ENCODE measurements at regions not wholly inside any gene's neighbourhood (a gene's known extent, or its start where the extent isn't known, plus 50 kb on each side); places are given as distances from the start of the nearest gene placed in this dataset.
"Not testable (repeated sequence)": the region's sequence is repeated elsewhere in the genome, so short reads cannot be mapped to it uniquely, and the experiment has no call there.

GRCh38 chr14:25308244-25308643 lies 258.3 kb upstream of the STXBP6 start:
- Histone ChIP-seq H3K4me1 (ENCODE audit: insufficient read depth) (no peaks in the 10 kb centered on the region), H3K36me3 (ENCODE audit: insufficient read depth) (no peaks in the 10 kb centered on the region), H3K27ac (ENCODE audit: low read depth) (no peak overlapping the region), H3K4me3 (ENCODE audit: low read depth, low read length) (no peak overlapping the region)
- no peak for DNase-seq (ENCODE audit: extremely low spot score)
- 49% methylated on average over 3 of the region's 3 CpGs for WGBS

GRCh38 chr14:25303934-25304333 lies 254.0 kb upstream of the STXBP6 start:
- no peaks in the 10 kb centered on the region for H3K4me1 ChIP-seq (ENCODE audit: insufficient read depth)
- no peak for DNase-seq (ENCODE audit: extremely low spot score)
- H3K27ac ChIP-seq (ENCODE audit: low read depth) = no peak overlapping the region
- no peaks in the 10 kb centered on the region for H3K36me3 ChIP-seq (ENCODE audit: insufficient read depth)
- no peak overlapping the region for H3K4me3 ChIP-seq (ENCODE audit: low read depth, low read length)
- 64% methylated on average over 2 of the region's 2 CpGs for WGBS

DNA sequence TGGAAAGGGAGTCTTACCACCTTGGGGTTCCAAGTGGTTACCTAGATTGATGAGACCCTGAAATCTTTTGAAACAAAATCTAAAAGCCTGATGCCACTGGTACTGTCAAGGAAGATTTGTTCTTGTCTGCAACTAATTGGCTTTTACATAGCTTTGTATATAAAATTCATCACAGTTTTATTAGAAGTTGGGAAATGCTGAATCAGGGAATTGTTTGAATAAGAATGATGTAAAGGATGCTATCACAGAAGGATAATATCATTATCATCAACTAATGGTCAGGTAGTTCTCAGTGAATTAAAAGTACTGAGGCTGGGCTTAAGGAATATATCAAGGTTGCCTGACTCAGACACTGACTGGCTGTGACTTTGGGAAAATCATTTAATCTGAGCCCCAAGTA lies 248.3 kb upstream of the STXBP6 start:
- Histone ChIP-seq H3K4me1 (ENCODE audit: insufficient read depth) (no peaks in the 10 kb centered on the region), H3K27ac (ENCODE audit: low read depth) (no peak overlapping the region), H3K4me3 (ENCODE audit: low read depth, low read length) (no peak overlapping the region), H3K36me3 (ENCODE audit: insufficient read depth) (no peaks in the 10 kb centered on the region)
- no peak for DNase-seq (ENCODE audit: extremely low spot score)

DNA sequence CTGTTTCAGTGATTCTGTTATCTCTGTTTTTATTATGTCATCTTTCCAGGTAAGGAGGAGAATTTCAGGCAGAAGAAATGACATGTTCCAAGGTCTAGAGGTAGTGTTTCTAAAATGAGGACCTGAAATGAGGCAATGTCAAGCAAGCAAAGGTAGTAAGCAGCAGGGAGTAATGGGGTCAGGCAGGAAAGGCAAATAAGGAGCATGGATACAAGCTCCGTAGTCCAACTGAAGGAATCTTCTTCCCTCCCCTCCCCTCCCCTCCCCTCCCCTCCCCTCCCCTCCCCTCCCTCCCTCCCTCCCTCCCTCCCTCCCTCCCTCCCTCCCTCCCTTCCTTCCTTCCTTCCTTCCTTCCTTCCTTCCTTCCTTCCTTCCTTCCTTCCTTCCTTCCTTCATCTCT lies 240.2 kb upstream of the STXBP6 start:
- not testable (repeated sequence) for H3K27ac ChIP-seq (ENCODE audit: low read depth); H3K4me1 ChIP-seq (ENCODE audit: insufficient read depth); DNase-seq (ENCODE audit: extremely low spot score); H3K36me3 ChIP-seq (ENCODE audit: insufficient read depth); H3K4me3 ChIP-seq (ENCODE audit: low read depth, low read length)
- 45% methylated on average over 1 of the region's 1 CpG for WGBS

GRCh38 chr14:25274529-25274928 lies 224.6 kb upstream of the STXBP6 start:
- Histone ChIP-seq H3K36me3 (ENCODE audit: insufficient read depth) (no peaks in the 10 kb centered on the region), H3K4me1 (ENCODE audit: insufficient read depth) (no peaks in the 10 kb centered on the region), H3K27ac (ENCODE audit: low read depth) (no peak overlapping the region), H3K4me3 (ENCODE audit: low read depth, low read length) (no peak overlapping the region)
- no peak for DNase-seq (ENCODE audit: extremely low spot score)
- 67% methylated on average over 2 of the region's 2 CpGs for WGBS

DNA sequence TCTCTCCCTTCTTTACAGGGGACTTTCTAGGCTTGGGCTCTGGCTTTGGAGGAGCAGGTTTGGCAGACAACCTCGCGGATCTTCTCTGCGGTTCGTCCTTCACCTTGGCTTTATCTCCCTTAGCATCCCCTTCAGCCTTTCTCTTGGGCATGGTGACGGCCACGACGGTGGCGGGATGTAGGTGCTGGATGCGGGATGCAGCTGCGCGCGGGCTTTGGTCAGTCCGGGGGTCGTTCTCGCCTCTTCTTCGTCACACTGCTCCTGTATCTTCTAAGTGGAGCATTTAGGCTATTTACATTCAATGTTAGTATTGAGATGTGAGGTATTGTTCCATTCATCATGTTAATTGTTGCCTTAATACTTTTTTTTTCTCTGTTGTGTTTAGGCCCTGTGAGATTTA lies 217.2 kb upstream of the STXBP6 start:
- Histone ChIP-seq H3K4me1 (ENCODE audit: insufficient read depth) (no peaks in the 10 kb centered on the region), H3K4me3 (ENCODE audit: low read depth, low read length) (no peak overlapping the region), H3K27ac (ENCODE audit: low read depth) (no peak overlapping the region), H3K36me3 (ENCODE audit: insufficient read depth) (no peaks in the 10 kb centered on the region)
- DNase-seq (ENCODE audit: extremely low spot score) = no peak
- 86% methylated on average over 16 of the region's 16 CpGs for WGBS

DNA sequence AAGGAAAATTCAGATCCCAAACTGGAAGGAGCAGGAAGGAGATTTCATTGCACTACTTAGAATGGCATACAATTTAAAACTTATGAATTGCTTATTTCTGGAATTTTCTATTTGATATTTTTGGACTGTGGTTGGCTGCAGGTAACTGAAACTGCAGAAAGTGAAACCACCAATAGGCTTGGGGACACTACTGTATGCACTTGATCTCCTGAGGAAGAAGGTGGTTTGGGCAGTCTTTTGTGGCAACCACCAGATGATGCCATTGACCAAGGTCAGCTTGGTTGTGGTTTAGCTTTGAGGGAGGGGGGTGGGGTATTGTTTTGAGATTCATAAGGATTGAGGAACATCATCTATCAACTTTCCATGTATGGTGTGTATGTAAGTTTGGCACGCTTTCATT lies 209.5 kb upstream of the STXBP6 start:
- no peaks in the 10 kb centered on the region for H3K4me1 ChIP-seq (ENCODE audit: insufficient read depth)
- no peaks in the 10 kb centered on the region for H3K36me3 ChIP-seq (ENCODE audit: insufficient read depth)
- WGBS = 77% methylated on average over 1 of the region's 1 CpG
- no peak overlapping the region for H3K27ac ChIP-seq (ENCODE audit: low read depth)
- no peak overlapping the region for H3K4me3 ChIP-seq (ENCODE audit: low read depth, low read length)
- no peak for DNase-seq (ENCODE audit: extremely low spot score)

DNA sequence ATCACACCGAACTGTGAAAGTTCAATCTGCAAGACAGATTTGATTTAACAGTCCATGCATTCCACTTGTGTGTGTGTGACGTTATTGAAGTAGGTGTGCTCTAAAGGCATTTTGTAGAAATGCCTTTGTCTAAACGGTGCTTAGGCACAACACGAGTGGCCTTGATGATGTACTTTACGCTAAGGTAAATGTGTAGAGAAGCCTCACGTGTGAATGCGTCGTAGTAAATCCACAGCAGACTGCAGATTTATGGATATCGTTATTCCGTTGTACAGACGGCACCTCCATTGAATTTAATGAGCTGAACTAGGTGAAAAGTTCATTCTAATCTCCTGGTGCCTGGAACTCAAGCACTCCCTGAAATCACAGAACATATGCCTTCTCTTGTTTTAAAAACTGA lies 202.8 kb upstream of the STXBP6 start:
- H3K4me1 ChIP-seq (ENCODE audit: insufficient read depth) = no peaks in the 10 kb centered on the region
- WGBS = 62% methylated on average over 11 of the region's 11 CpGs
- no peak overlapping the region for H3K4me3 ChIP-seq (ENCODE audit: low read depth, low read length)

GRCh38 chr14:25250516-25250915 lies 200.6 kb upstream of the STXBP6 start:
- Histone ChIP-seq H3K4me1 (ENCODE audit: insufficient read depth) (no peaks in the 10 kb centered on the region), H3K4me3 (ENCODE audit: low read depth, low read length) (no peak overlapping the region), H3K36me3 (ENCODE audit: insufficient read depth) (no peaks in the 10 kb centered on the region), H3K27ac (ENCODE audit: low read depth) (no peak overlapping the region)
- no peak for DNase-seq (ENCODE audit: extremely low spot score)

More for the DNA sequence above, 202.8 kb upstream of the STXBP6 start:
- no peak for DNase-seq (ENCODE audit: extremely low spot score)
- H3K36me3 ChIP-seq (ENCODE audit: insufficient read depth) = no peaks in the 10 kb centered on the region
- no peak overlapping the region for H3K27ac ChIP-seq (ENCODE audit: low read depth)

DNA sequence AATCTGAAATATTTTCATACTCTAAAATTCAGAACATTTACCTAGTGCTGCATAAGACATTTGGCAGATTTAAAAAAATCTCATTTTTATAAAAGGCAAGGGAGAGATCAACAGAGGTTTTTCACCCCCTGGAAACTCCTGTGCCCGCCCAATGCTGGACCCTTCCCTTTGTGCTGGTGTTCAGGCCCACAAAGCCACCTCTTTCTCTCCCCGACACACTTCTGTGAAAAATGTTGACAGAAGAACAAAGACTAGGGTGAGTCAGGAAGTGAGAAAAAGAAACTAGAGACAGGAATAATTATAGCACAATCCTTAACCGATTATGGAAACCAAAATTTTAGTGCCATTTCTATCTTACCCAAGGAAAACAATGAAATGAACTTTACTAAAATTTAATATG lies 197.7 kb upstream of the STXBP6 start:
- no peaks in the 10 kb centered on the region for H3K4me1 ChIP-seq (ENCODE audit: insufficient read depth)
- DNase-seq (ENCODE audit: extremely low spot score) = no peak
- H3K27ac ChIP-seq (ENCODE audit: low read depth) = no peak overlapping the region
- no peak overlapping the region for H3K4me3 ChIP-seq (ENCODE audit: low read depth, low read length)
- 81% methylated on average over 3 of the region's 3 CpGs for WGBS
- no peaks in the 10 kb centered on the region for H3K36me3 ChIP-seq (ENCODE audit: insufficient read depth)

DNA sequence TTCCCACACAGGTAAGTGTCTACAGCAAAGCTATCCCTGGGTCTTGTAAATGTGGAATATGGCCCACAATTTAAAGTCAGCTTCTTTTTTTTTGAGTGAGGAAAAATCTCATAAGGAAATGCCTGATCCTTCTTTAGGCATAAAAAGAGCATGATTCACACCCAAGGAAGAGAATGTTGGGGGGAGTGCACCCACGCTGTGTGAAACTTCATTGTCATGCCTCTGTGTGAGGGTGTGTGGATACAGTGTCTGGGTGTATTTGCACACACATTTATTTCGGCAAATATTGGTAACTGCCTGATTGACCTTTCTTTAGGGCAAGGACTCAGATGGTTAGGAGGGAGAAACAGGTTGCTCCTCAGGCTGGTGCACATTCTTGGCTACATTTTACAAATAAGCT lies 196.8 kb upstream of the STXBP6 start:
- no peak overlapping the region for H3K27ac ChIP-seq (ENCODE audit: low read depth)
- no peaks in the 10 kb centered on the region for H3K4me1 ChIP-seq (ENCODE audit: insufficient read depth)
- DNase-seq (ENCODE audit: extremely low spot score) = no peak
- H3K4me3 ChIP-seq (ENCODE audit: low read depth, low read length) = no peak overlapping the region
- no peaks in the 10 kb centered on the region for H3K36me3 ChIP-seq (ENCODE audit: insufficient read depth)
- 74% methylated on average over 2 of the region's 2 CpGs for WGBS

DNA sequence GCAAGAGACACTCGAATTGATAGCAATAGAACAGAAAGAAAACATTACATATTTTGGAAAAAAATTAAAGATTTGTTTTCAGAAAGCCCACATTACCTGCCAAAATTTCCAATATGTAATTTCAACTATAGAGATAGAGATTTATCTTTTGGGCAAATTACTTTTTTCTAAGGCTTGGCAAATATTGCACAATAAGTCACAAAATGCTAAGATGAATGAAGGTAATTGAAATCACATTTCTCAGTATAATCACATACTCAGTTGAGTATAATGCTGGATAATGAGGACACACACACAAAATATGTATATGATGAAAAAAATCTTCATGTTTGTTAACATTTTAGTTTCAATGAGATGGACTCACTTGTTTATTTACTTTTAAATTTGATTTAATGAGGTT lies 189.2 kb upstream of the STXBP6 start:
- H3K4me3 ChIP-seq (ENCODE audit: low read depth, low read length) = no peak overlapping the region
- H3K27ac ChIP-seq (ENCODE audit: low read depth) = no peak overlapping the region
- H3K4me1 ChIP-seq (ENCODE audit: insufficient read depth) = no peaks in the 10 kb centered on the region
- H3K36me3 ChIP-seq (ENCODE audit: insufficient read depth) = no peaks in the 10 kb centered on the region
- no peak for DNase-seq (ENCODE audit: extremely low spot score)
- WGBS = 52% methylated on average over 1 of the region's 1 CpG

DNA sequence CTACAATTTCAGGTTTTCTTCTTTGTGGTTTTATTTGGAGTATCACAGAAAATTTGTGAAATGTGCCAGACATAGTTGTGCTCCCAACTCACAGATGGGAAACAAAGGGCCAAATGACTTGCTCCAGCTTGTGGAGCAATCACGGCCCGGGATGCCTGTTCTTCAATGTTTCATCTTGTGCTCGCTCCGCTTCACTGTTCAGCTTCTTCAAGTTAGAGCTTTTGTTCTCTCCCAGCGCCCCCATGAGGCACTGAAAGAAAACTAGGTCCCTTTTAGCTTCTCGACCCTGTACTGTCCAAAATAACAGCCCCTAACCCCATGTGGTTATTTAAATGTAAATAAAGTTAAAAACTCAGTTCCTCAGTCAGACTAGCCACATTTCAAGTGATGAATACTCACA lies 187.9 kb upstream of the STXBP6 start:
- Histone ChIP-seq H3K4me1 (ENCODE audit: insufficient read depth) (no peaks in the 10 kb centered on the region), H3K4me3 (ENCODE audit: low read depth, low read length) (no peak overlapping the region), H3K36me3 (ENCODE audit: insufficient read depth) (no peaks in the 10 kb centered on the region), H3K27ac (ENCODE audit: low read depth) (no peak overlapping the region)
- no peak for DNase-seq (ENCODE audit: extremely low spot score)
- 8% methylated on average over 6 of the region's 6 CpGs for WGBS

DNA sequence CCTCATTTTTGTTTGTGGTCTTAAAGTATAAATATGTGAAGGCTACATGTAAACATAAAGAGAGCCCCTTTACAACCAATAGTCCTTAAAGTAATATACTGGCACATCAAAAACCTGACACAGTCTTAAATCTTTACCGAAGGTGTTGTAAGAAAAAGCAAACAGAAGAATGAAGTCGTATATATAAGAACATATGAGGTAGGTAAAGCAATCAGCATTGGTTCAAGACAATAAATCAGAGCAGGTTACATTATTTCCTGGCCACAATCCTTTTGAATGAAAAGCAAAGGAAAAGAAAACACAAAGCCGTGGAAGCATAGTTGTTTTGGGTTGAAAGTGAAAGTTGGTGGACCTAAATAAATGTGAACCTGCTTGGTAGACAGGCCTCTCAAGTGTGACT lies 183.7 kb upstream of the STXBP6 start:
- no peak for DNase-seq (ENCODE audit: extremely low spot score)
- Histone ChIP-seq H3K27ac (ENCODE audit: low read depth) (no peak overlapping the region), H3K4me1 (ENCODE audit: insufficient read depth) (no peaks in the 10 kb centered on the region), H3K36me3 (ENCODE audit: insufficient read depth) (no peaks in the 10 kb centered on the region), H3K4me3 (ENCODE audit: low read depth, low read length) (no peak overlapping the region)
- WGBS = 56% methylated on average over 3 of the region's 3 CpGs

DNA sequence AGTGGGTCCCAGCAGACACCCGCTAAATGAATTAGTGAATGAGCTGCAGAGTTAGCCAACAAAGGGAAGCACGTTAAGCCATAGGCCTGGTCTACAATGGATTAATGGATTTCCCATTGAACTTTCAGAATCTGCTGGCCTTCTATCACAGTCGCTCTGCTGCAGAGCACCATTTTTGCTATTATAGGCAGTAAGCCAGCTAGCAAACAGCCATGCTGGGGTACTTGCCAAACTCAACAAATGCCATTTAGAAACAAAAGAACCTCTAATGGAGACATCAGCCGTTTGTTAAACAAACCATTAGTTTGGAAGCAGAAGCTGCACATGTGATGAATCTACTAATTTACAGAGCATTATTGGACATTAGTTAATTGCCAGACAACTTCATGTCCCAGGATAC lies 181.1 kb upstream of the STXBP6 start:
- 58% methylated on average over 4 of the region's 4 CpGs for WGBS
- Histone ChIP-seq H3K36me3 (ENCODE audit: insufficient read depth) (no peaks in the 10 kb centered on the region), H3K4me3 (ENCODE audit: low read depth, low read length) (no peak overlapping the region), H3K4me1 (ENCODE audit: insufficient read depth) (no peaks in the 10 kb centered on the region), H3K27ac (ENCODE audit: low read depth) (no peak overlapping the region)
- no peak for DNase-seq (ENCODE audit: extremely low spot score)
